Glomerular visceral epithelial cell (primary cell): ENCODE measurements at regions not wholly inside any gene's neighbourhood (a gene's known extent, or its start where the extent isn't known, plus 50 kb on each side); places are given as distances from the start of the nearest gene placed in this dataset.
A peak's percentile ranks its signal among the peaks of the same experiment; 100 is the strongest.

Source experiments
- DNase-seq: peaks from one replicate; pipeline ENCODE4 v3.0.0-alpha.2; 2016; ENCODE audit errors: extremely low spot score

DNA sequence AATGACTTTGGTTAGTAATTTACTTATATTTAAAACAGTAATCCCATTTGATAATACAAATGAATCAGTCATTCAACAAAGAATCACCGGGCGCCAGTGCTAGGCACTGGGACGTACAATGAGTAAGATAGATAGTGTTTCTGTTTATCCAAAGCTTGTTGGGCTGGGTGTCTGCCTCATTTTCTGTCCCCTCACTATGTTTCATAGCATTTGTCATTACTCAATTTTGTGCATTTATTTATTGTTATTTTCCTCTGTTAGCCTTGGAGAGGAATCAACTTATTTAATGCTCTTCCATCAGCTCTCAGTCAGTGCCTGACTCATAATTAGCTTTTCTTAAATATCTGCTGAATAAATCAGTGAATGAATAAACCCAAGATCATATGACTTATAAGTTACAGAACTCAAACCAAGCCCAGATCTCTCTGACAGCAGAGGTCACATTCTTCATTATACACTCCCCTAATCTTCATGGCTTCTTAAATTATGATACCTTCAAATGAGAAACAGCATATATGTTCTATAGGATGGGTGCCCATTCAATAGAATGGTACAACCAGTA is 86.2 kb downstream of the TSPAN8 start:
- DNase-seq = no peak

DNA sequence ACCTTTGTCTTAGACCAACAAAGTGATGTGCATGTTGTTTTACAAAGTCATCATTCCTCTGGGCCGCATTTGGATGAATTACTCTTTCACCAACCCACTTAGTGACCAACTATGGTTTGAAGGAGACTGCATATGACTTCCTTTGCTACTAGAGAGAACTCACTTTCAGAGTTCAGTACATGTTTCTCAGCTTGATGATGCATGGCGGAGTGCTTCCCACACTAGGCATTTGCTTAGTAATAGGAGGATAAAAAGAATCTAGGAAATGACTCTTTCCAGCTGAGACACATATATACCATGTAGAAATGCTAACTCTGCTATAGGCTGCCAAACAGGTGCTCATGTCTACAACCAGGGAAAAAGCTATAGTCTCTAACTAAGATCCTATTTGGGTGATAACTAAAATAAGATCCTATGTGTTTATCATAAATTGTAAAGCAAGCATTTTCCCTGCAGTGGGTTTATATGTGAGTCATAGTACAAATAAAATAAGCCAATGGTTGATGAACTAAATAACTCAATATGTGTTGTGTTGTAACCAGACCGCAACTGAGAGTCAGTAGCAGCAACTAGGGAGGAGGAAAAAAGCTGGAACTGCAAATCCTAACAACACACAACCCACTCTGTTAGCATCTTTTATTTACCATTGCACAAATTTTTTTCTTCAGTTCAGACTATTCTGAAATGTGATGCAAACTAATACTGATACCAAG is 87.2 kb downstream of the TSPAN8 start:
- no peak for DNase-seq

DNA sequence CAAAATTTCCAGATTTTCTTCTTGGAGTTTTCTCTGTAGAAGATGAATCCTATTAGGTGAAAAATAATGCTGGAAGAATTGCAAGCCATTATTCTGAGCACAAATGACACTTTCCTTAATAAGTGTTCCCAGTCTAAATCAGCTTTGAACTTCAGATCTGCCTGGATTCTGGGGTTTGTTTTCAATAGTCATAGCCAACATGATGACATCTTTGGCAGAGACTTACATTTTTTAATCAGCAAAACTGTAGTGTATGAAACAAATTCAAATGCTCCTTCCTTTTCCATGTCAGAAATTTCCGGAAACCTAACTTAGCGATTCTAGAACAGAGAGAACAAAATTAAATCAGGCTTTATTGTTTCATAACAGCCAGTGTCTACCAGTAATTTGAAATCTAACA is 88.5 kb downstream of the TSPAN8 start:
- no peak for DNase-seq

DNA sequence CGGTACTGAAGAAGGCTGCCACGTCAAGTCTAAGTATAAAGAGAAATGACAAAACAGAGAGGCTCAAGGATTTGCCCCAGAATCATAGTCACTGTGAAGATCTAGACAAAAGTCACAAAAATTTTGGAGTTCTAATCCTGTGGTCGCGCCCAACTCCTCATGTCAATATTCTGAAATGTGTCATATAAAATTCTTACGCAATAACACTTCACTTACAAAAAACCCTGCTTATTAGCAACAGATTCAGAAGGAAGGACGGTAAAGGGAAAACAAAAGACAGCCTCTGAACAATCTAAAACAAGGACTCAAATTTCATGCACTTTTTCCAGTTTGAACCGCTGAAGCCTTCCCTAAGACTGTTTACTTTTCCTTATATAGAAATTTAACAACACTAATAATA is 94.7 kb downstream of the TSPAN8 start:
- DNase-seq = no peak

GRCh38 chr12:71061451-71061850 is 96.3 kb downstream of the TSPAN8 start:
- DNase-seq = no peak

DNA sequence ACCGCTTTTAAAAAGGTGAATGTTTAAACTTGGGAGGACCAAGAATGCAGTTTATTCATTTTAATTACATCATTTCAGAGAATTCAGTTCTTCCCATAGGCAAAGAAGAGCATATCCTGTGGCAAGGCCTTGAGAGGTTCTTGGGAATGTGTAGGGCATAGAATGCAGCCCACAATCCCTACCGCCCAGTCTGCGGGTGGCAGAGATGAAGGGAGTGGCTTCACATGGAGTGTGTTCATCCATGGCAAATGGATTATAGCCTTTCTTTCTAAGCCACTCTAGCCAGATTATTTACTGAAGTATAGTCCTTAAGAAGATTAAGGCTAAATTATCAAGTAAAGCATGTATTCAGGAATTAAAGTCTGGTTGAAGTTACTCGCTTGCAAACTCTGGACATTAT is 97.4 kb downstream of the TSPAN8 start:
- DNase-seq = no peak

DNA sequence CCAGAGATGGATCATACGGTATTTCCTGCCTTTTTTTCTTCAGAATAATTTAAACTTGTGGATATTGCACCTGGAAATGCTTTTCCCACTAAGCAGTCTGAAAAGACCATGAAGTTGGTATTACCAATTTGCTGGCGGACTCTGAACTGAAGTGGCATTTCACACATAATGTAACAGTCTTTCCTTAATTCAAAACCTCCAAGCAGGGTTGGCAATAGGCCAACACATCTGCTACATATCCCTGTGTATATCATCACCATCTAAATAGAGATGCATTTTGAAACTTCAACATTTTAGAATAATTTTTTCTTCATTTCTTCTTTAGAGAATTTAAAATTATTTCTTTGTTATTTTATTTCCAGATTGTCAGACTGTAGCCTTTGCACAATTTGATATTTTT is 100.5 kb downstream of the TSPAN8 start:
- no peak for DNase-seq

- DNase-seq = no peak
These were observed 103.2 kb downstream of the TSPAN8 start for GRCh38 chr12:71054551-71054950.

DNA sequence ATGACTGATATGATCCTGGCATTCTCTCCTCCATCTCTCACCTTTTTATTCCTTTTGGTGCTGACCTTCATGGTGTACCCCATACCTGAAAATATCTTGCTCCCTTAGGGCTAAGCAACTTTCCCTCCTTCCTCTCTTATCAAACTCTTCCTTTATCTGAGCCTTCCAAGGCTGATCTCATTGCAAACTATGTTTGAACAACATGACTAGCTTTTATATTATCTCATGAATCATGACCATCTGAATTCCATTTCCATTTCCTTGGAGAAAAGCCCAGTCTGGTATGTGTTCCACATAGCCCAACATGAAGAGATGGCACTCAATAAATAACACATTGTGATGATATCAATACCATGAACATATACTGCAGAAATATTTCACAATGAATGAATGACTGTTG is 111.6 kb downstream of the TSPAN8 start:
- DNase-seq = peak; percentile 7

DNA sequence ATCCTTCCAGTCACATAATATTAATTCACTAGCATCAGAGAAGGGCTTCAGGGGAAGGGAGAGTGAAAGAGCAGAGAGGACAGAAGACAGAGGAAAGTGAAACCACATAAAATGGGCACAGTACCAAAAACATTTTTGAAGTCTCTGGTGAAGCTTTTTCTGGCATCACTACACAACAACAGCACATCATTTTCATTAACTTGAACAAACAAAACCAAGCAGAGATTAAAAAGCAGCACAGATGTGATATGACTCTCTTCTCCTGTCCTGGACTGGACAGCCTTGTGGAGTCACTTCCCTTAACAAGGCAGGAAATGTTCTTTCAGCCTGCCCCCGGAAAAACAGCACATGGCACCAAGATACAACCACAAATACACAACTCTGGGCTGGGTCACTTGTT is 112.0 kb downstream of the TSPAN8 start:
- peak; percentile 9 for DNase-seq

DNA sequence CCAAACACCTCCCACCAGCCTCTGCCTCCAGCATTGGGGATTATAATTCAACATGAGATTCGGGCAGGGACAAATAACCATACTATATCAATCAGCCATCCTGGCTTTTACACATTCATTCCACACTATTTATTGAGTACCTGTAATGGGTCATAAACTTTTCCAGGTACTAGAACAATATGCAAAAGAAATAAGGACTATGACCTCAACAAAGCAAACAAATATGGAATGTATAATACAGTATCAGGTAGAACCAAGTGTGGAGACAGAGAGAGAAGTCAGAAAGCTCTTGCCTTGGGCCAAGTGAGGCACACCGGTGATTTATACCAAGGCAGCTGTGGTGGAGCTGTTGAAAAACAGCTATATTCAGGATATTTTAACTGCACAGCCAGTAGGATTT is 116.3 kb downstream of the TSPAN8 start:
- DNase-seq = no peak

GRCh38 chr12:71038960-71039359 is 118.4 kb upstream of the PTPRR start:
- DNase-seq = no peak

DNA sequence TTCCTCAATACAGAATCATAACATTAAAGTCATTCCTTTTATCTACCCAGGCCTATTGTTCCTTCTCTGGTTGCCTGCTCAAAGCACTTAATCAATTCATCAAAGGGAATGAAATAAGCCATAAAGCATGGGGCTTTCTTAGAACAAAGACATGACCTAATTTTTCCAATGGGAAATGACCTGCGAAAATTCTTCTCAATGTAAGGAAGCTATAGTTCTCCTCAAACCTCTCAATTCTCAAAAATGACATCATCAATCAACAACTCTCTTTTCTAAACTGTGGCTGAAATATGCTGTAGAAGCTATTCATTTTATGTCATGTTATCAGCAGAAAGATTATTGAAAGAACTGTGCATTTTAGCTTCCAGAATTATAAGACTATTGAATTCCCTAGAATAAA is 116.0 kb upstream of the PTPRR start:
- DNase-seq = no peak

- DNase-seq = no peak
These were observed 112.4 kb upstream of the PTPRR start for GRCh38 chr12:71032933-71033332.

GRCh38 chr12:71029302-71029701 is 108.8 kb upstream of the PTPRR start:
- DNase-seq = no peak

DNA sequence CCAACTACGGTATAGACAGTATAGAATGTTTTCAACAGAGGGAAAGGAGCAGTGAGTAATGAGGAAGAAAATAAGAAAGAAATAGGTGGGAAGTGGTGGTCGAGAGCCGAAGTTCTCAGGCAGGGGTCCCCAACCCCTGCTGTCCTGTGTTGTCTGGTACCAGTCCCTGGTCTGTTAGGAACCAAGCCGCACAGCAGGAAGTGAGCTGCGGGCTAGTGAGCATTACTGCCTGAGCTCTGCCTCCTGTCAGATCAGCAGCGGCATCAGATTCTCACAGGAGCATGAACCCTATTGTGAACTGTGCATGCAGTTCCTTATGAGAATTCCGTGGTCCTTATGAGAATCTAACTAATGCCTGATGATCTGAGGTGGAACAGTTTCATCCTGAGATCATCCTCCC is 107.3 kb upstream of the PTPRR start:
- DNase-seq = no peak

- DNase-seq = no peak
These were observed 104.3 kb upstream of the PTPRR start for GRCh38 chr12:71024827-71025226.

DNA sequence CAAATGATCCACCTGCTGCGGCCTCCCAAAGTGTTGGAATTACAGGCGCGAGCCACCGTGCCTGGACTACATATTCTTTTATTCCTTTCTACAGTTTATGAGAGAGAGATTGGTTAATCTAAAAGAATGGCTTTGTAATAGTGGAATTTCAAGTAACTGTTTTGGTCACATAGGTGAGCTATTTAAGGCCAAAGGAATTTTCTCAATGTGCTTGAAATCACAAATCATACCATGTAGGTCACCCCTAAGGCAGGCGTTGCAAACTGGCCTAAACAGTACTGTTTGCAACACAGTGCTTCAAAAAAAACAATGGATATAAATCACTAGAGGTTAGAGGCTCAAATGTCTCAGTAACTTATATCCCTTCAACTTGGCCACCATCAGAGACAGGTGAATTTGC is 103.7 kb upstream of the PTPRR start:
- no peak for DNase-seq

- no peak for DNase-seq
These were observed 101.0 kb upstream of the PTPRR start for GRCh38 chr12:71021491-71021890.

GRCh38 chr12:71019282-71019831 is 98.8 kb upstream of the PTPRR start:
- DNase-seq = no peak

DNA sequence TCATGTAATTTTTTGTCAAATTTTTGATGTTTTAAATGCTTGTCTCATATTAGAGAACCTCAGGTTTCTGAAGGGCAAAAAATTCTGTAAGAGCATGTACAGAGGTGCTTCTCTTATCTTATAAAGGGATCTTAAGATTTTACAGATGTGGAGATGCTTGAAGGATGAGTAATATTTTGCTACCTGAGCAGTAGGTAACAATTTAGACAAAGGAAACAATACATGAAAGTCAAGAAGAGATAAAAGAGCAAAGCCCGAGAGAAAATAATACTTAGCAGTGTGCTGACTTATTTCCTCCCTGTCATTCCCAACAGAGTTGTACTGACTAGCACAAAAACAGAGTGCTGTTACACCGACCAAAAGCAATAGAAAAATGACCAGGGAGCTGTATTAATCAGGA is 98.1 kb upstream of the PTPRR start:
- DNase-seq = no peak

DNA sequence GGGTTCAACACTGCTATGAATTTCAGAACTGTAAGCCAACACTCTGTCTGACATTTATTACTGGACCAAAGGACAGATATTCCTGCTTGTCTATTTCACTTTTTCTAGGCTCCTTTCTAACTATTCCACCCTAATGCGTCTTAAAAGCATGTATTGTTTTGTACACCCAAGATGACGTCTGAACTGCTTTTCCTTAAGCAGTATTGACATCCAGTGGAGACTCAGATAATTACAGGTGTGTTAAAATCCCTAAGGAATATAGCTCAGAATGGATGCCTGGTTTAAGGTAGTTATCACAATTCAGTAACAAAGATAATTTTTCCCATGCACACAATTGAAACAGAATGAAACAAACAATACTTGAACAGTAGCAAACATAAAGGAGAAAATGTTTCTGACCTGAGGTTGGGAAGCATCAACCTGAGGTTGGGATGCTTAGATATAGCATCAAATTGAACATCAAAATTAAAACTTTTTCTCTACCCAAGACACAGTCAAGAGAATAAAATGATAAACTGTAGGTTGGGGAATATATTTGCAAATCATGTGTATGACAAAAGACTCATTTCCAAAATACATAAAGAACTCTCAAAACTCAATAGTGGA is 93.7 kb upstream of the PTPRR start:
- peak; percentile 12 for DNase-seq

GRCh38 chr12:71011261-71011660 is 90.7 kb upstream of the PTPRR start:
- no peak for DNase-seq
